ENCODE measurements at regions not wholly inside any gene's neighbourhood (a gene's known extent, or its start where the extent isn't known, plus 50 kb on each side); places are given as distances from the start of the nearest gene placed in this dataset.

DNA sequence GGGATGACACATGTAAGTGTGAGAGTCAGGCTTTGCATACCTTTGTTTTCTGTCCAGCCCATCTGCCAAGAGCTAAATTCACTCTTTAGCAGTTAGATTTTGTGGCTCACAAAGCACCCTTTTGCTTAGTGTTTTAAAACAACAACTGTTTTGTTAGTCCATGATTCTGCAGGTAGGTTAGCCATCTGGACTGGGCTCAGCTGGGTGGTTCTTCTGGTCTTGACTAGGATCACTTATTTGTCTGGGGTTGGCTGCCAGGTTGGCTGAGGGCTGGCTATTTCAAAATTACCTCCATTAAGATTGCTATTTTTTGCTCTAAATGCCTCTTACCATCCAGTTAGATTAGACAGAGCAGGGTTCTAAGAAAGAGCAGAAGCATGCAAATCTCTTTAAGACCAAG, 489.3 kb downstream of the BTBD3 start:
- TF ChIP-seq, protein P1, sequence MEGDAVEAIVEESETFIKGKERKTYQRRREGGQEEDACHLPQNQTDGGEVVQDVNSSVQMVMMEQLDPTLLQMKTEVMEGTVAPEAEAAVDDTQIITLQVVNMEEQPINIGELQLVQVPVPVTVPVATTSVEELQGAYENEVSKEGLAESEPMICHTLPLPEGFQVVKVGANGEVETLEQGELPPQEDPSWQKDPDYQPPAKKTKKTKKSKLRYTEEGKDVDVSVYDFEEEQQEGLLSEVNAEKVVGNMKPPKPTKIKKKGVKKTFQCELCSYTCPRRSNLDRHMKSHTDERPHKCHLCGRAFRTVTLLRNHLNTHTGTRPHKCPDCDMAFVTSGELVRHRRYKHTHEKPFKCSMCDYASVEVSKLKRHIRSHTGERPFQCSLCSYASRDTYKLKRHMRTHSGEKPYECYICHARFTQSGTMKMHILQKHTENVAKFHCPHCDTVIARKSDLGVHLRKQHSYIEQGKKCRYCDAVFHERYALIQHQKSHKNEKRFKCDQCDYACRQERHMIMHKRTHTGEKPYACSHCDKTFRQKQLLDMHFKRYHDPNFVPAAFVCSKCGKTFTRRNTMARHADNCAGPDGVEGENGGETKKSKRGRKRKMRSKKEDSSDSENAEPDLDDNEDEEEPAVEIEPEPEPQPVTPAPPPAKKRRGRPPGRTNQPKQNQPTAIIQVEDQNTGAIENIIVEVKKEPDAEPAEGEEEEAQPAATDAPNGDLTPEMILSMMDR (IDR thresholded peaks at IDR 0.05): no peak
- no peak for TF ChIP-seq POLR2A (IDR thresholded peaks at IDR 0.05)
